Keratinocyte (primary cell): ENCODE measurements at regions not wholly inside any gene's neighbourhood (a gene's known extent, or its start where the extent isn't known, plus 50 kb on each side); places are given as distances from the start of the nearest gene placed in this dataset.

Experiments used
- EZH2 ChIP-seq: IDR thresholded peaks from one replicate; pipeline ENCODE4 v1.6.1; 2012; ENCODE audit warnings: inconsistent platforms, mild to moderate bottlenecking, low read length, moderate library complexity
- TF ChIP-seq, protein P1 (sequence below), 3 experiments: IDR thresholded peaks in 1 of 3; conservative IDR thresholded peaks in 1 of 3; optimal IDR thresholded peaks in 1 of 3; 2 replicates in 2 of 3; 3 replicates in 1 of 3; pipeline versions ENCODE3 to v1.5.1; 2011; ENCODE audit warnings: low read length in 3 of 3, mild to moderate bottlenecking in 3 of 3, moderate library complexity in 2 of 3, control low read depth in 1 of 3, inconsistent platforms in 1 of 3; ENCODE audit not compliant: insufficient read depth in 2 of 3; ENCODE audit errors: extremely low read depth in 1 of 3

DNA sequence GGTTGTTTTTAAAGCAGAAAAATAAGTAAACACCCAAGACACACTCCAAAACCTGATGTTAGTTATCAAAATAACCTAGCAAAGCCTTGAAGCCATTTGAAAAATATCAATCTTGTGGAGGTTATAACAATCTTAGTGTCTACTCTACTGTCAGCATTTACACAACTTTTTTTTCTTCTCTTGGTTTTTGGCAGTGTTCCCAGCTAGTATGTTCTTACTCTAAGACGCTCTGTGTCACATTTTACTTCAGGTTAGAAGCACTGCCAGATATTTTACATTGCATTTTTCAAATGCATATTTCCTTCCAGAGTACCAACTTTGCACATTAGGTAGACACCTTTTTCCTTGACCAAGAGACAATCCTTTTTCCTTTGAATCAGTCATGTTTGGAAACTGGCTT is 114.0 kb upstream of the INPP4B start:
- no peak for TF ChIP-seq EZH2
- TF ChIP-seq, protein P1, sequence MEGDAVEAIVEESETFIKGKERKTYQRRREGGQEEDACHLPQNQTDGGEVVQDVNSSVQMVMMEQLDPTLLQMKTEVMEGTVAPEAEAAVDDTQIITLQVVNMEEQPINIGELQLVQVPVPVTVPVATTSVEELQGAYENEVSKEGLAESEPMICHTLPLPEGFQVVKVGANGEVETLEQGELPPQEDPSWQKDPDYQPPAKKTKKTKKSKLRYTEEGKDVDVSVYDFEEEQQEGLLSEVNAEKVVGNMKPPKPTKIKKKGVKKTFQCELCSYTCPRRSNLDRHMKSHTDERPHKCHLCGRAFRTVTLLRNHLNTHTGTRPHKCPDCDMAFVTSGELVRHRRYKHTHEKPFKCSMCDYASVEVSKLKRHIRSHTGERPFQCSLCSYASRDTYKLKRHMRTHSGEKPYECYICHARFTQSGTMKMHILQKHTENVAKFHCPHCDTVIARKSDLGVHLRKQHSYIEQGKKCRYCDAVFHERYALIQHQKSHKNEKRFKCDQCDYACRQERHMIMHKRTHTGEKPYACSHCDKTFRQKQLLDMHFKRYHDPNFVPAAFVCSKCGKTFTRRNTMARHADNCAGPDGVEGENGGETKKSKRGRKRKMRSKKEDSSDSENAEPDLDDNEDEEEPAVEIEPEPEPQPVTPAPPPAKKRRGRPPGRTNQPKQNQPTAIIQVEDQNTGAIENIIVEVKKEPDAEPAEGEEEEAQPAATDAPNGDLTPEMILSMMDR (optimal IDR thresholded peaks at IDR 0.05 in 1 of 3, IDR thresholded peaks at IDR 0.05 in 1 of 3, conservative IDR thresholded peaks at IDR 0.05 in 1 of 3; ENCODE audit: extremely low read depth in 1 of 3, insufficient read depth in 2 of 3, low read length in 3 of 3) = no peak
